H54 (cell line): ENCODE measurements at regions not wholly inside any gene's neighbourhood (a gene's known extent, or its start where the extent isn't known, plus 50 kb on each side); places are given as distances from the start of the nearest gene placed in this dataset.

ENCODE experiments used
- DNase-seq: peaks from one replicate; pipeline ENCODE4 v3.0.0; 2011; ENCODE audit warnings: low spot score, mixed read lengths; ENCODE audit not compliant: insufficient read length
- FAIRE-seq: peaks from 3 replicates; lab custom pipeline; 2011; peaks lifted over from hg19 to GRCh38; lab: Jason Lieb, UNC
- POLR2A ChIP-seq: IDR thresholded peaks from 2 replicates; pipeline ENCODE4 v1.6.1; 2011; ENCODE audit warnings: low read depth, mild to moderate bottlenecking, low read length

- FAIRE-seq = no peak
- no peak for TF ChIP-seq POLR2A
- DNase-seq = no peak
Observed at GRCh38 chr5:113792806-113793205, 279.3 kb downstream of the YTHDC2 start.

DNA sequence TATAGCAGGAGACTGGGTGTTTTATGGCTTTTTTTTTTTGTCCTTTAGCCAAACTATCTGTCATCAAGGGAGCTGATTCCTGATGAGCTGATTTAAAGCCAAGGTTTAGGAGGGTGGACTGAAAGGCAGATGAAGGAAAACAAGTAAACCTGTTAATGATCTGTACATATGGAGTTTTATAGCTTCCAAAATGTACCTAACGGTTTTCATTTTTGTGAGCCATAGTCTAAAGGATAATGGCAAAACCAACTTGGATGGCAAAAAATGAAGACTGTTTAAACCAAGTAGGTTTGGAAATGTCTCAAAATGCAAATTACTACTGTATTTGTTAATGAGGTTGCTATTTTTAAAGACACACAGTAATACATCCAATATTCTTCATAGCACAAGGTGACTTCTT lies 281.5 kb downstream of the YTHDC2 start:
- TF ChIP-seq POLR2A = no peak
- FAIRE-seq = no peak
- no peak for DNase-seq

DNA sequence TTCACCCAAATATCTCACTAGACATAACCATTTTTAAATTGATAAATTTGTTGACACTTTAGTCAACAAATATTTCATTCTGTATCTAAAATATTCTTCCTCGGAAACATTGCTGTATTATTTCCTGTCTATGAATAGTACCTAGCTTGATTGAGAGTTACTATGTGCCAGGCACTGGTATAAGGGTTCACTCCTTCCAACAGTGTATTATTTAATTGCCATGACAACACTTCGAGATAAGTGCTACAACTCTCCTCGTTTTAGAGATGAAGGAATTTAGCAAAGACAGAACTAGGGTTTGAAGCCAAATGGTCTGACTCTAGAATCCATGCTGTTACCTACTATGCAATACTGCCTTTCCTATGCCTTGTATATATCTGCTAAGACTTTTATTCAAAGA lies 287.2 kb downstream of the YTHDC2 start:
- DNase-seq (no peak), FAIRE-seq (no peak)
- TF ChIP-seq POLR2A = no peak

GRCh38 chr5:113804264-113804663 lies 290.8 kb downstream of the YTHDC2 start:
- DNase-seq = no peak
- no peak for TF ChIP-seq POLR2A
- no peak for FAIRE-seq

DNA sequence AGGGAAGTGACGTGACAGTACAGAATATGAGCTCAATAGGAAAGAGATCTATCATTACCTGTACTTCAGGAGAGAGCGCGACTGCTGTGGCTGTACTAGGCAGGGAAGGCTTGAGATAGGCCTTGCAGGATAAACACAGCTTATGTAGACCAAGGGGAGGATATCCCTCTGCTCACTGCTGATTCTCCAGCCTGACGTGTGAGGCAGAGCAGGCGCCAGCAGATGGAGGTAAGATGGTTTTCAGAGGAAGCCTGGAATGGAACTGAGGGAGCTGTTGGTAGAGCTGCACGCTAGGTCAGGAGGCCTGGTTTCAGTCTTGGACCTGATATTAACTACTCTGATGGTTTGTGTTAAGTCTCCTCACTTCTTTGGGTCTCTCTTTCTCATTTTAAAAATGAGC lies 291.4 kb downstream of the YTHDC2 start:
- FAIRE-seq = no peak
- no peak for TF ChIP-seq POLR2A
- DNase-seq = no peak

- no peak for DNase-seq
- TF ChIP-seq POLR2A = no peak
- peak; percentile 6 for FAIRE-seq
Observed at GRCh38 chr5:113806250-113806649, 292.8 kb downstream of the YTHDC2 start.

- DNase-seq (no peak), FAIRE-seq (no peak)
- TF ChIP-seq POLR2A = no peak
Observed at GRCh38 chr5:113806904-113807303, 293.4 kb downstream of the YTHDC2 start.

GRCh38 chr5:113807427-113807991 lies 294.0 kb downstream of the YTHDC2 start:
- TF ChIP-seq POLR2A = no peak
- DNase-seq (no peak), FAIRE-seq (no peak)

DNA sequence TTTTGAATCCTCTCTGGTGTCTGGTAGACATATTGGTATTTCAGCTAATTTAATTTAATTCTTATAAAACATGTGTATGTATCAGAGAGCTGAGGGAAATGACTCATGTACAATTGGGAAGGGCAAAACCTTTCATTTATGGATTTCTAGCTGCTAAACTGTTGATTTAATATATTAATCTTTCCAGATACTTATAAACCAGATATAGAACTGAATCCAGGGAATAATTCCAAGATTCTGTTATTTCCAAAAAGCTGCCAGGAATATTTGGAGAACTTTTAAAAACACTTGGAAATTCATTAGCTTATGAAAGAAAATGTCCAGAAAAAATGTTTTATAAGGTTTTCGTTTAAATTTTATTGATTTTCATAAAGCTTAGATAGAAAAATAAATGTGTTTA lies 295.5 kb downstream of the YTHDC2 start:
- DNase-seq (no peak), FAIRE-seq (no peak)
- no peak for TF ChIP-seq POLR2A

GRCh38 chr5:113809626-113810025 lies 296.1 kb downstream of the YTHDC2 start:
- FAIRE-seq (no peak), DNase-seq (no peak)
- TF ChIP-seq POLR2A = no peak

DNA sequence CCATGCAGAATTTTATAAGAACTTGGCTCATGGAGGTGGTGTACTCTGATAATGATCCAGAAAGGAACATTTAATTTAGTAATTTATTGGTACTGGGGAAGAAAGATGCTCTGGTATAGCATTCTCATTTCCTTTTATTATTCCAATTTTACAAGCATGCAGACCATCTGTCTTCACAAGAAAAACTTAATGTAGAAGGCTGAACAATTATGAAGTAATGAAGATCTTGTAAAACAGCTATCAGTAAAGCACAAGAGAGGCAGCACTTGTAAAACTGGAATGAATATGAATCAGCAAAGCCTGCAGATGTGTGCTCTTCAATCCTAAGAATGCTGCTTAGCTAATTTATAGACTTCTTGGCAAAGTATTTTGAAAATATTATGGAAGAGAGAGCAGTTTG lies 300.0 kb downstream of the YTHDC2 start:
- FAIRE-seq = no peak
- no peak for TF ChIP-seq POLR2A
- no peak for DNase-seq

DNA sequence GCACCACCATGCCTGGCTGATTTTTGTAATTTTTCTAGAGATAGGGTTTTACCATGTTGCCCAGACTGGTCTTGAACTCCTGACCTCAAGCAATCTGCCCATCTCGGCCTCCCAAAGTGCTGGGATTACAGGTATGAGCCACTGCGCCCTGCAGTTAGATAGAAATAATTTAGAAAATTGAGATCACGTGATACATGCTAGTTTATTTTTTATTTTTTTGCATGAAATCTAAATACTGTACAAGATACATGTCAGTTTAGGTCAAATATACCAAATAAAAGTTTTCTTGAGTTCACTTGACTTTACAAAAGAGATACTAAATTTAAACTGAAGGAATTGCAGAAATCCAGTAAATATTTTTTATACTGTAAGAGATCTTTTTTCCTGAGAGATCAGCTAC lies 304.2 kb downstream of the YTHDC2 start:
- DNase-seq = no peak

DNA sequence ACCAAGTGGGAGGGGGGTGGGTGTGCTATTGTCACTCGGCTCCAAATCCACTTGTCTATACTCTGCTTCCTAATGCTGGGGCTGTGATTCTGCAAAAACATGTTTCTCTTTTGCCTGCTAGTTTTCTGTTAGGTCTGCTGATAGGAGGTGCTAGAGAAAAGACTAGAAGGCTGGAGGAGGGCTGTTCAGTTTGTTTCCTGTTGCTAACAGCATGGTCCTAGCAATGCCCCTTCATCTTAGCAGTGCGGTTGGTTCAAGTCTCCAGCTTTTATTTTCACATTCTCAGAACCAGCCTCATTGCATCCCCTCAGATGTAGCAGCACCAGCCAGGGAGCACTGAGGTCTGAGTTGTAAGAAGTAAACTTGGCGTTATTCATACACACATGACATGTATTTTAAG lies 310.2 kb downstream of the YTHDC2 start:
- no peak for TF ChIP-seq POLR2A
- no peak for DNase-seq
- no peak for FAIRE-seq

More for the DNA sequence above, 304.2 kb downstream of the YTHDC2 start:
- FAIRE-seq = no peak
- no peak for TF ChIP-seq POLR2A

- FAIRE-seq (no peak), DNase-seq (no peak)
- TF ChIP-seq POLR2A = no peak
Observed at GRCh38 chr5:113824307-113824706, 310.8 kb downstream of the YTHDC2 start.

- no peak for TF ChIP-seq POLR2A
- DNase-seq = no peak
- no peak for FAIRE-seq
Observed at GRCh38 chr5:113825176-113825575, 311.7 kb downstream of the YTHDC2 start.
